CD8-positive, alpha-beta memory T cell (primary cell): ENCODE measurements at regions not wholly inside any gene's neighbourhood (a gene's known extent, or its start where the extent isn't known, plus 50 kb on each side); places are given as distances from the start of the nearest gene placed in this dataset.
"Not testable (repeated sequence)": the region's sequence is repeated elsewhere in the genome, so short reads cannot be mapped to it uniquely, and the experiment has no call there.

Experiments used
- CTCF ChIA-PET: fragments of 350-600 bp; sonication (Branson Sonifier 250); formaldehyde crosslinking; loops from one replicate; lab custom pipeline; 2021; ENCODE audit warnings: antibody characterized with exemption; lab: Charles Lee
- POLR2A ChIA-PET: fragments of 350-600 bp; sonication (Branson Sonifier 250); formaldehyde crosslinking; loops from one replicate; lab custom pipeline; 2021; ENCODE audit warnings: antibody characterized with exemption; lab: Charles Lee
- DNase-seq, 5 donors: peaks; one replicate each; pipeline versions ENCODE4 v3.0.0 to v3.0.0-alpha.2; 2020 to 2022; ENCODE audit warnings: mixed read lengths in 1 of 5
- H3K27ac ChIP-seq: one replicate; pipeline ENCODE4 v1.7.0; 2013; ENCODE audit warnings: low read depth, mild to moderate bottlenecking, low read length, moderate library complexity
- H3K27me3 ChIP-seq: 2 replicates; pipeline ENCODE4 v1.7.0; 2013; ENCODE audit warnings: low read length, mild to moderate bottlenecking; ENCODE audit not compliant: insufficient read depth, poor library complexity, severe bottlenecking
- H3K36me3 ChIP-seq: 2 replicates; pipeline ENCODE4 v1.7.0; 2013; ENCODE audit warnings: mild to moderate bottlenecking, low read length, moderate library complexity; ENCODE audit not compliant: insufficient read depth
- H3K4me1 ChIP-seq: 2 replicates; pipeline ENCODE4 v1.7.0; 2013; ENCODE audit warnings: mild to moderate bottlenecking, low read length, moderate library complexity; ENCODE audit not compliant: insufficient read depth
- H3K4me3 ChIP-seq: 2 replicates; pipeline ENCODE4 v1.7.0; 2013; ENCODE audit warnings: mild to moderate bottlenecking, low read length
- H3K9me3 ChIP-seq: 2 replicates; pipeline ENCODE4 v1.7.0; 2013; ENCODE audit warnings: mild to moderate bottlenecking, low read length
- H3K27ac Mint-ChIP-seq, 8 donors: one replicate each; pipeline ENCODE4 v1.8.0; 2020 to 2021; ENCODE audit warnings: mixed read lengths in 8 of 8, mild to moderate bottlenecking in 6 of 8, inconsistent platforms in 3 of 8, moderate library complexity in 3 of 8
- H3K27me3 Mint-ChIP-seq, 2 donors: one replicate each; pipeline ENCODE4 v1.8.0; 2020 to 2021; ENCODE audit warnings: mixed read lengths in 2 of 2, mild to moderate bottlenecking in 1 of 2, moderate library complexity in 1 of 2
- H3K36me3 Mint-ChIP-seq, 3 donors: one replicate each; pipeline ENCODE4 v1.8.0; 2020 to 2021; ENCODE audit warnings: mixed read lengths in 3 of 3, inconsistent platforms in 1 of 3, mild to moderate bottlenecking in 1 of 3
- H3K4me1 Mint-ChIP-seq, 3 donors: one replicate each; pipeline ENCODE4 v1.8.0; 2020 to 2021; ENCODE audit warnings: mixed read lengths in 3 of 3, inconsistent platforms in 1 of 3, mild to moderate bottlenecking in 1 of 3
- H3K4me3 Mint-ChIP-seq, 7 donors: one replicate each; pipeline ENCODE4 v1.8.0; 2020 to 2021; ENCODE audit warnings: mixed read lengths in 7 of 7, mild to moderate bottlenecking in 6 of 7, moderate library complexity in 4 of 7, inconsistent platforms in 2 of 7
- H3K9me3 Mint-ChIP-seq, 5 donors: one replicate each; pipeline ENCODE4 v1.8.0; 2020 to 2022; ENCODE audit warnings: mixed read lengths in 5 of 5, mild to moderate bottlenecking in 3 of 5, moderate library complexity in 2 of 5, inconsistent platforms in 1 of 5

- H3K4me1 ChIP-seq, result no peaks in the 10 kb centered on the region
- no peaks in the 10 kb centered on the region for H3K36me3 ChIP-seq
- peaks cover 0 to 2% (median 0%) of the 10 kb centered on the region in 5 donors for H3K9me3 Mint-ChIP-seq
- H3K4me3 ChIP-seq, result no peak overlapping the region
- H3K27ac Mint-ChIP-seq, result no peak overlapping the region
- H3K27me3 Mint-ChIP-seq, result peaks cover 3 to 13% of the 10 kb centered on the region in 2 donors
- H3K36me3 Mint-ChIP-seq, result no peaks in the 10 kb centered on the region
- H3K4me1 Mint-ChIP-seq, result no peaks in the 10 kb centered on the region
- H3K27ac ChIP-seq, result no peak overlapping the region
- CTCF ChIA-PET, result no interaction called here
- POLR2A ChIA-PET, result no interaction called here
- no peak overlapping the region for H3K4me3 Mint-ChIP-seq
- no peak for DNase-seq
- no peaks in the 10 kb centered on the region for H3K27me3 ChIP-seq
- no peaks in the 10 kb centered on the region for H3K9me3 ChIP-seq
Measured at GRCh38 chr2:126264625-126265024, 391.3 kb upstream of the GYPC start.

GRCh38 chr2:126269911-126270310, 386.0 kb upstream of the GYPC start:
- CTCF ChIA-PET, result no interaction called here
- no peak overlapping the region for H3K27ac ChIP-seq
- Mint-ChIP-seq H3K4me3 (no peak overlapping the region), H3K36me3 (no peaks in the 10 kb centered on the region), H3K9me3 (no peaks in the 10 kb centered on the region), H3K4me1 (no peaks in the 10 kb centered on the region), H3K27ac (no peak overlapping the region), H3K27me3 (no peaks in the 10 kb centered on the region)
- POLR2A ChIA-PET, result no interaction called here
- no peaks in the 10 kb centered on the region for H3K36me3 ChIP-seq
- DNase-seq, result no peak
- H3K4me3 ChIP-seq, result no peak overlapping the region
- no peaks in the 10 kb centered on the region for H3K4me1 ChIP-seq
- H3K27me3 ChIP-seq, result no peaks in the 10 kb centered on the region
- H3K9me3 ChIP-seq, result no peaks in the 10 kb centered on the region

GRCh38 chr2:126270587-126270986, 385.4 kb upstream of the GYPC start:
- Histone ChIP-seq H3K9me3 (no peaks in the 10 kb centered on the region), H3K27ac (no peak overlapping the region), H3K27me3 (no peaks in the 10 kb centered on the region), H3K4me3 (no peak overlapping the region), H3K36me3 (no peaks in the 10 kb centered on the region), H3K4me1 (no peaks in the 10 kb centered on the region)
- ChIA-PET POLR2A (no interaction called here), CTCF (no interaction called here)
- no peak for DNase-seq
- no peaks in the 10 kb centered on the region for H3K27me3 Mint-ChIP-seq
- no peaks in the 10 kb centered on the region for H3K4me1 Mint-ChIP-seq
- no peak overlapping the region for H3K4me3 Mint-ChIP-seq
- H3K9me3 Mint-ChIP-seq, result no peaks in the 10 kb centered on the region
- H3K36me3 Mint-ChIP-seq, result no peaks in the 10 kb centered on the region
- H3K27ac Mint-ChIP-seq, result no peak overlapping the region

GRCh38 chr2:126272401-126272800, 383.6 kb upstream of the GYPC start:
- ChIA-PET POLR2A (no interaction called here), CTCF (no interaction called here)
- Mint-ChIP-seq H3K4me3 (no peak overlapping the region), H3K27ac (no peak overlapping the region), H3K4me1 (no peaks in the 10 kb centered on the region), H3K27me3 (no peaks in the 10 kb centered on the region), H3K36me3 (no peaks in the 10 kb centered on the region), H3K9me3 (no peaks in the 10 kb centered on the region)
- Histone ChIP-seq H3K9me3 (no peaks in the 10 kb centered on the region), H3K36me3 (no peaks in the 10 kb centered on the region), H3K4me1 (no peaks in the 10 kb centered on the region), H3K27ac (no peak overlapping the region), H3K4me3 (no peak overlapping the region), H3K27me3 (no peaks in the 10 kb centered on the region)
- no peak for DNase-seq

- no peaks in the 10 kb centered on the region for H3K9me3 Mint-ChIP-seq
- H3K4me1 Mint-ChIP-seq, result no peaks in the 10 kb centered on the region
- Histone ChIP-seq H3K4me1 (no peaks in the 10 kb centered on the region), H3K27ac (no peak overlapping the region), H3K9me3 (no peaks in the 10 kb centered on the region), H3K4me3 (no peak overlapping the region), H3K36me3 (no peaks in the 10 kb centered on the region), H3K27me3 (no peaks in the 10 kb centered on the region)
- no peaks in the 10 kb centered on the region for H3K27me3 Mint-ChIP-seq
- CTCF ChIA-PET, result no interaction called here
- H3K27ac Mint-ChIP-seq, result no peak overlapping the region
- no peak overlapping the region for H3K4me3 Mint-ChIP-seq
- no peaks in the 10 kb centered on the region for H3K36me3 Mint-ChIP-seq
- POLR2A ChIA-PET, result no interaction called here
- DNase-seq, result no peak
Measured at GRCh38 chr2:126275098-126275497, 380.9 kb upstream of the GYPC start.

- POLR2A ChIA-PET, H3K4me3 ChIP-seq, DNase-seq, H3K36me3 ChIP-seq, H3K27ac ChIP-seq, H3K9me3 ChIP-seq, H3K27me3 ChIP-seq, H3K27me3 Mint-ChIP-seq, H3K4me3 Mint-ChIP-seq, H3K9me3 Mint-ChIP-seq, H3K36me3 Mint-ChIP-seq, H3K4me1 Mint-ChIP-seq, H3K4me1 ChIP-seq, CTCF ChIA-PET, H3K27ac Mint-ChIP-seq: not testable (repeated sequence)
Measured at GRCh38 chr2:126276268-126276667, 379.7 kb upstream of the GYPC start.

GRCh38 chr2:126288362-126288761, 367.6 kb upstream of the GYPC start:
- no peak overlapping the region for H3K4me3 Mint-ChIP-seq
- Histone ChIP-seq H3K36me3 (no peaks in the 10 kb centered on the region), H3K27me3 (no peaks in the 10 kb centered on the region), H3K9me3 (no peaks in the 10 kb centered on the region), H3K4me1 (no peaks in the 10 kb centered on the region), H3K27ac (no peak overlapping the region), H3K4me3 (no peak overlapping the region)
- no peak overlapping the region for H3K27ac Mint-ChIP-seq
- POLR2A ChIA-PET, result no interaction called here
- H3K36me3 Mint-ChIP-seq, result no peaks in the 10 kb centered on the region
- no peaks in the 10 kb centered on the region for H3K4me1 Mint-ChIP-seq
- DNase-seq, result no peak
- H3K27me3 Mint-ChIP-seq, result peaks cover 2 to 12% of the 10 kb centered on the region in 2 donors
- H3K9me3 Mint-ChIP-seq, result peaks cover 0 to 6% (median 2%) of the 10 kb centered on the region in 5 donors
- CTCF ChIA-PET, result no interaction called here

- H3K4me3 Mint-ChIP-seq, H3K27ac ChIP-seq, H3K27ac Mint-ChIP-seq, DNase-seq, H3K36me3 ChIP-seq, H3K36me3 Mint-ChIP-seq, H3K27me3 Mint-ChIP-seq, H3K4me3 ChIP-seq, H3K9me3 Mint-ChIP-seq, H3K27me3 ChIP-seq, H3K4me1 ChIP-seq, POLR2A ChIA-PET, H3K4me1 Mint-ChIP-seq, H3K9me3 ChIP-seq, CTCF ChIA-PET: not testable (repeated sequence)
Measured at GRCh38 chr2:126293962-126294361, 362.0 kb upstream of the GYPC start.

GRCh38 chr2:126299469-126299976, 356.4 kb upstream of the GYPC start:
- H3K27ac ChIP-seq, result no peak overlapping the region

More at GRCh38 chr2:126299469-126299976, 356.4 kb upstream of the GYPC start:
- Histone ChIP-seq H3K27me3 (peaks cover 3% of the 10 kb centered on the region), H3K9me3 (no peaks in the 10 kb centered on the region), H3K36me3 (no peaks in the 10 kb centered on the region), H3K4me1 (no peaks in the 10 kb centered on the region), H3K4me3 (no peak overlapping the region)
- no peak overlapping the region for H3K27ac Mint-ChIP-seq
- no peak overlapping the region for H3K4me3 Mint-ChIP-seq
- peaks cover 0 to 1% of the 10 kb centered on the region in 2 donors for H3K27me3 Mint-ChIP-seq
- DNase-seq, result no peak
- ChIA-PET CTCF (no interaction called here), POLR2A (no interaction called here)
- H3K9me3 Mint-ChIP-seq, result no peaks in the 10 kb centered on the region
- H3K4me1 Mint-ChIP-seq, result no peaks in the 10 kb centered on the region
- no peaks in the 10 kb centered on the region for H3K36me3 Mint-ChIP-seq
